ENCODE measurements at regions not wholly inside any gene's neighbourhood (a gene's known extent, or its start where the extent isn't known, plus 50 kb on each side); places are given as distances from the start of the nearest gene placed in this dataset.
"Not testable (repeated sequence)": the region's sequence is repeated elsewhere in the genome, so short reads cannot be mapped to it uniquely, and the experiment has no call there.

DNA sequence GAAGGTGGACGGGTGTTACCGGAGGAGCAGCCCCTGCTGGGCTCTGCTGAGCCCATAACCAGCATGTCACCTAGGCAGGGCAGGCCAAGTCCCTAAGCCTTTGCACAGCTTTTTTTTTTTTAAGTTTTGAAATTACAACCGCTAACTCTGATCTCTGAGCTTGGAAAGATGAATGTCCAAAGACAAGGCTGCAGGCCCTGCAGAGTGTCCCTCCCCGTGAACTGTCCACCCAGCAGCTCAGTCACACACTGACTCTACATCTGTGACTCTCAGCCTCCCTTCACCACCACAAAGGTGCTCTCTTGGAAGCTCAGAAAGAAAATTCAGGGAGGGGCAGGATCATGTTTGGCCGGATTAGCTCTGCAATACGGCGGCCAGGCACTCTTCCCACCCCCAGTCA is 119.0 kb upstream of the PPP1R26 start:
- H3K36me3 Mint-ChIP-seq (ENCODE audit: low read depth, unreplicated experiment): no peaks in the 10 kb centered on the region
- no peaks in the 10 kb centered on the region for H3K4me1 Mint-ChIP-seq (ENCODE audit: unreplicated experiment)
- H3K27ac Mint-ChIP-seq (ENCODE audit: unreplicated experiment): no peak overlapping the region
- TF ChIP-seq, protein P1, sequence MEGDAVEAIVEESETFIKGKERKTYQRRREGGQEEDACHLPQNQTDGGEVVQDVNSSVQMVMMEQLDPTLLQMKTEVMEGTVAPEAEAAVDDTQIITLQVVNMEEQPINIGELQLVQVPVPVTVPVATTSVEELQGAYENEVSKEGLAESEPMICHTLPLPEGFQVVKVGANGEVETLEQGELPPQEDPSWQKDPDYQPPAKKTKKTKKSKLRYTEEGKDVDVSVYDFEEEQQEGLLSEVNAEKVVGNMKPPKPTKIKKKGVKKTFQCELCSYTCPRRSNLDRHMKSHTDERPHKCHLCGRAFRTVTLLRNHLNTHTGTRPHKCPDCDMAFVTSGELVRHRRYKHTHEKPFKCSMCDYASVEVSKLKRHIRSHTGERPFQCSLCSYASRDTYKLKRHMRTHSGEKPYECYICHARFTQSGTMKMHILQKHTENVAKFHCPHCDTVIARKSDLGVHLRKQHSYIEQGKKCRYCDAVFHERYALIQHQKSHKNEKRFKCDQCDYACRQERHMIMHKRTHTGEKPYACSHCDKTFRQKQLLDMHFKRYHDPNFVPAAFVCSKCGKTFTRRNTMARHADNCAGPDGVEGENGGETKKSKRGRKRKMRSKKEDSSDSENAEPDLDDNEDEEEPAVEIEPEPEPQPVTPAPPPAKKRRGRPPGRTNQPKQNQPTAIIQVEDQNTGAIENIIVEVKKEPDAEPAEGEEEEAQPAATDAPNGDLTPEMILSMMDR (IDR thresholded peaks at IDR 0.05; ENCODE audit: unreplicated experiment): no peak
- H3K9me3 Mint-ChIP-seq (ENCODE audit: unreplicated experiment): no peaks in the 10 kb centered on the region
- no peak for DNase-seq (ENCODE audit: low spot score)
- H3K4me3 Mint-ChIP-seq (ENCODE audit: unreplicated experiment): no peak overlapping the region
- H3K27me3 Mint-ChIP-seq (ENCODE audit: unreplicated experiment): peaks cover 2% of the 10 kb centered on the region

DNA sequence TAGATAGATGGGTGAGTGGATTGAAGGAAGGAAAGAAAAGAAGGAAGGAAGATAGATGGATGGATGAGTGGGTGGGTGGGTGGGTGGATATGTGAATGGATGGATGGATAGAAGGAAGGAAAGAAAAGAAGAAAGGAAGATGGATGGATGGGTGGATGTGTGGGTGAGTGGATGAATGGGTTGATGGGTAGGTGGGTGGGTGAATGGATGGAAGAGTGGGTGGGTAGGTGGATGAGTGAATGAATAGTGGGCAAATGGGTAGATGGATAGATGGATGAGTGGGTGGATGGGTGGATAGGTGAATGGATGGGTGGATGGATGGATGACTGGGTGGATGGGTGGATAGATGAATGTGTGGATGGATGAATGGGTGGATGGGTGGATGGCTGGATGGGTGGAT is 117.9 kb upstream of the PPP1R26 start:
- H3K4me3 Mint-ChIP-seq (ENCODE audit: unreplicated experiment); H3K27ac Mint-ChIP-seq (ENCODE audit: unreplicated experiment); H3K27me3 Mint-ChIP-seq (ENCODE audit: unreplicated experiment); DNase-seq (ENCODE audit: low spot score); H3K36me3 Mint-ChIP-seq (ENCODE audit: low read depth, unreplicated experiment); H3K9me3 Mint-ChIP-seq (ENCODE audit: unreplicated experiment); H3K4me1 Mint-ChIP-seq (ENCODE audit: unreplicated experiment): not testable (repeated sequence)

- H3K36me3 Mint-ChIP-seq (ENCODE audit: low read depth, unreplicated experiment): no peaks in the 10 kb centered on the region
- no peak for DNase-seq (ENCODE audit: low spot score)
- H3K4me3 Mint-ChIP-seq (ENCODE audit: unreplicated experiment): no peak overlapping the region
- H3K4me1 Mint-ChIP-seq (ENCODE audit: unreplicated experiment): no peaks in the 10 kb centered on the region
- TF ChIP-seq, protein P1 (IDR thresholded peaks at IDR 0.05; ENCODE audit: unreplicated experiment): no peak
- no peaks in the 10 kb centered on the region for H3K9me3 Mint-ChIP-seq (ENCODE audit: unreplicated experiment)
- peaks cover 4% of the 10 kb centered on the region for H3K27me3 Mint-ChIP-seq (ENCODE audit: unreplicated experiment)
- H3K27ac Mint-ChIP-seq (ENCODE audit: unreplicated experiment): no peak overlapping the region
These were observed 116.0 kb upstream of the PPP1R26 start for GRCh38 chr9:135363596-135363995.

- no peaks in the 10 kb centered on the region for H3K4me1 Mint-ChIP-seq (ENCODE audit: unreplicated experiment)
- no peak overlapping the region for H3K4me3 Mint-ChIP-seq (ENCODE audit: unreplicated experiment)
- no peak overlapping the region for H3K27ac Mint-ChIP-seq (ENCODE audit: unreplicated experiment)
- H3K36me3 Mint-ChIP-seq (ENCODE audit: low read depth, unreplicated experiment): no peaks in the 10 kb centered on the region
- H3K27me3 Mint-ChIP-seq (ENCODE audit: unreplicated experiment): peaks cover 4% of the 10 kb centered on the region
- no peak for DNase-seq (ENCODE audit: low spot score)
- TF ChIP-seq, protein P1 (IDR thresholded peaks at IDR 0.05; ENCODE audit: unreplicated experiment): no peak
- no peaks in the 10 kb centered on the region for H3K9me3 Mint-ChIP-seq (ENCODE audit: unreplicated experiment)
These were observed 114.4 kb upstream of the PPP1R26 start for GRCh38 chr9:135365013-135365768.

DNA sequence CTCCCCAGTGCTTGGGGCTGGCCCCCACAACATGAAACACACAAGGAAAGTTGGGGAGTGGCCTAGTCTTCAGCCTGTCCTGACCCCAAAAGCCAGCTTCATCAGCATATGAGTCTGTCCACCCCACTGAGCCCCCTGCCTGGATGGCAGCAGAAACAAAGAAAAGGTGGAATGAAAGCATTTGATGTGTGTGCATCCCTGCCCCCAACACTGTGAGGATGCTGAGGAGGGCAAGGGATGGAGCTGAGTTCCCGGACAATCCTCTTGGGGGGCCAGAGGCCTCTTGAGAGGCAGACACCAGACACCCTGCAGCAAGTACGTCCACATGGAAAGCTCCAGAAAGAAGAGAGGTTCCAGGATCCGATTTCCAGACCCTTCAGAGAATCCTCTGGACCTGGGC is 113.5 kb upstream of the PPP1R26 start:
- peaks cover 4% of the 10 kb centered on the region for H3K27me3 Mint-ChIP-seq (ENCODE audit: unreplicated experiment)
- TF ChIP-seq, protein P1 (IDR thresholded peaks at IDR 0.05; ENCODE audit: unreplicated experiment): no peak
- no peak overlapping the region for H3K27ac Mint-ChIP-seq (ENCODE audit: unreplicated experiment)
- no peaks in the 10 kb centered on the region for H3K4me1 Mint-ChIP-seq (ENCODE audit: unreplicated experiment)
- H3K4me3 Mint-ChIP-seq (ENCODE audit: unreplicated experiment): no peak overlapping the region
- DNase-seq (ENCODE audit: low spot score): no peak
- no peaks in the 10 kb centered on the region for H3K9me3 Mint-ChIP-seq (ENCODE audit: unreplicated experiment)
- H3K36me3 Mint-ChIP-seq (ENCODE audit: low read depth, unreplicated experiment): no peaks in the 10 kb centered on the region
